NCI-H2196 treated with DMSO at 0.1 percent for 48 hours (cell line): ENCODE measurements at regions not wholly inside any gene's neighbourhood (a gene's known extent, or its start where the extent isn't known, plus 50 kb on each side); places are given as distances from the start of the nearest gene placed in this dataset.
"Not testable (repeated sequence)": the region's sequence is repeated elsewhere in the genome, so short reads cannot be mapped to it uniquely, and the experiment has no call there.

Source experiments
- DNase-seq: peaks from one replicate; lab custom pipeline; 2025; ENCODE audit not compliant: unreplicated experiment; lab: John Stamatoyannopoulos, UW

GRCh38 chr12:54799966-54800365, 54.4 kb upstream of the MUCL1 start:
- DNase-seq = not testable (repeated sequence)

- DNase-seq = no peak
Observed at GRCh38 chr12:54798651-54799050, 55.7 kb upstream of the MUCL1 start.

- no peak for DNase-seq
Observed at GRCh38 chr12:54796991-54797390, 57.3 kb upstream of the MUCL1 start.

- no peak for DNase-seq
Observed at GRCh38 chr12:54795644-54796043, 58.7 kb upstream of the MUCL1 start.

- no peak for DNase-seq
Observed at GRCh38 chr12:54786081-54786480, 68.2 kb upstream of the MUCL1 start.

GRCh38 chr12:54784115-54784514, 70.2 kb upstream of the MUCL1 start:
- DNase-seq = no peak

- not testable (repeated sequence) for DNase-seq
Observed at GRCh38 chr12:54777031-54777430, 77.3 kb upstream of the MUCL1 start.

GRCh38 chr12:54773593-54773992, 80.7 kb upstream of the MUCL1 start:
- DNase-seq = no peak

- DNase-seq = no peak
Observed at GRCh38 chr12:54765652-54766051, 88.7 kb upstream of the MUCL1 start.

- DNase-seq = no peak
Observed at GRCh38 chr12:54762390-54762789, 91.9 kb upstream of the MUCL1 start.

- DNase-seq = no peak
Observed at GRCh38 chr12:54759751-54760150, 94.6 kb upstream of the MUCL1 start.

GRCh38 chr12:54751493-54751892, 102.8 kb upstream of the MUCL1 start:
- DNase-seq = no peak

- DNase-seq = peak; percentile 28
Observed at GRCh38 chr12:54749191-54749818, 101.1 kb upstream of the DCD start.

GRCh38 chr12:54744590-54744989, 96.4 kb upstream of the DCD start:
- no peak for DNase-seq

GRCh38 chr12:54740882-54741281, 92.7 kb upstream of the DCD start:
- no peak for DNase-seq

GRCh38 chr12:54736549-54736948, 88.4 kb upstream of the DCD start:
- no peak for DNase-seq

GRCh38 chr12:54734196-54734950, 86.2 kb upstream of the DCD start:
- no peak for DNase-seq

GRCh38 chr12:54725233-54725843, 77.2 kb upstream of the DCD start:
- no peak for DNase-seq

- no peak for DNase-seq
Observed at GRCh38 chr12:54723379-54724256, 75.5 kb upstream of the DCD start.

GRCh38 chr12:54721312-54721711, 73.1 kb upstream of the DCD start:
- no peak for DNase-seq

GRCh38 chr12:54719691-54720090, 71.5 kb upstream of the DCD start:
- no peak for DNase-seq
